Neural progenitor cell (in vitro differentiated cells): ENCODE measurements at regions not wholly inside any gene's neighbourhood (a gene's known extent, or its start where the extent isn't known, plus 50 kb on each side); places are given as distances from the start of the nearest gene placed in this dataset.

ENCODE experiments used
- DNase-seq: peaks from one replicate; pipeline ENCODE4 v3.0.0-alpha.2; 2016; ENCODE audit warnings: low spot score
- H2AFZ ChIP-seq: fragments of 200-600 bp; sonication (generic); replicated peaks from 2 replicates; pipeline ENCODE4 v1.6.1; 2016; ENCODE audit warnings: antibody characterized with exemption
- H3F3A ChIP-seq: fragments of 200-600 bp; sonication (generic); 2 replicates; pipeline ENCODE4 v1.6.1; 2016; ENCODE audit warnings: antibody characterized with exemption, low read depth
- H3K27ac ChIP-seq: fragments of 200-600 bp; sonication (generic); 2 replicates; pipeline ENCODE4 v1.5.1; 2016; ENCODE audit warnings: mild to moderate bottlenecking
- H3K27me3 ChIP-seq: fragments of 200-600 bp; sonication (generic); 2 replicates; pipeline ENCODE4 v1.6.1; 2016; ENCODE audit warnings: mild to moderate bottlenecking, moderate library complexity
- H3K36me3 ChIP-seq: fragments of 200-600 bp; sonication (generic); 2 replicates; pipeline ENCODE4 v1.5.1; 2016
- H3K4me1 ChIP-seq: fragments of 200-600 bp; sonication (generic); 2 replicates; pipeline ENCODE4 v1.6.1; 2016; ENCODE audit warnings: mixed run types
- H3K4me2 ChIP-seq: fragments of 200-600 bp; sonication (generic); 2 replicates; pipeline ENCODE4 v1.6.1; 2016
- H3K4me3 ChIP-seq: fragments of 200-600 bp; sonication (generic); 2 replicates; pipeline ENCODE4 v1.5.1; 2016
- H3K79me2 ChIP-seq: fragments of 200-600 bp; sonication (generic); 2 replicates; pipeline ENCODE4 v1.6.1; 2016; ENCODE audit warnings: low read depth
- H3K9ac ChIP-seq: fragments of 200-600 bp; sonication (generic); 2 replicates; pipeline ENCODE4 v1.6.1; 2016
- H3K9me3 ChIP-seq: fragments of 200-600 bp; sonication (generic); 2 replicates; pipeline ENCODE4 v1.5.1; 2016; ENCODE audit warnings: low read depth
- H4K20me1 ChIP-seq: fragments of 200-600 bp; sonication (generic); 2 replicates; pipeline ENCODE4 v1.6.1; 2016; ENCODE audit warnings: low read depth
- H3K27ac Mint-ChIP-seq: 3 replicates; pipeline ENCODE4 v1.8.0; 2021; ENCODE audit warnings: mixed read lengths
- H3K27me3 Mint-ChIP-seq: 2 replicates; pipeline ENCODE4 v1.8.0; 2022; ENCODE audit warnings: low read depth, mild to moderate bottlenecking, inconsistent platforms, moderate library complexity, mixed read lengths; ENCODE audit not compliant: insufficient read depth
- H3K36me3 Mint-ChIP-seq: 3 replicates; pipeline ENCODE4 v1.8.0; 2021; ENCODE audit warnings: mixed read lengths
- H3K4me1 Mint-ChIP-seq: 3 replicates; pipeline ENCODE4 v1.8.0; 2021; ENCODE audit warnings: mixed read lengths
- H3K4me3 Mint-ChIP-seq: 3 replicates; pipeline ENCODE4 v1.8.0; 2021; ENCODE audit warnings: mild to moderate bottlenecking, moderate library complexity, mixed read lengths
- H3K9me3 Mint-ChIP-seq: 3 replicates; pipeline ENCODE4 v1.8.0; 2020; ENCODE audit warnings: mixed read lengths
- CTCF ChIP-seq: fragments of 200-600 bp; sonication (generic); IDR thresholded peaks from 2 replicates; pipeline ENCODE4 v1.5.1; 2017; ENCODE audit warnings: antibody characterized with exemption, mild to moderate bottlenecking
- EZH2 ChIP-seq: fragments of 200-600 bp; sonication (generic); IDR thresholded peaks from 2 replicates; pipeline ENCODE4 v1.6.1; 2017; ENCODE audit warnings: antibody characterized with exemption, mild to moderate bottlenecking, moderate library complexity
- EZH2phosphoT487 ChIP-seq: fragments of 200-600 bp; sonication (generic); IDR thresholded peaks from 2 replicates; pipeline ENCODE4 v1.6.1; 2017; ENCODE audit warnings: antibody characterized with exemption

- no peak for DNase-seq
- Mint-ChIP-seq H3K27ac (no peak overlapping the region), H3K36me3 (no peaks in the 10 kb centered on the region), H3K4me1 (peaks cover 3% of the 10 kb centered on the region), H3K4me3 (no peak overlapping the region), H3K27me3 (peaks cover 4% of the 10 kb centered on the region), H3K9me3 (no peaks in the 10 kb centered on the region)
- H3K79me2 ChIP-seq, result no peaks in the 10 kb centered on the region
- no peaks in the 10 kb centered on the region for H4K20me1 ChIP-seq
- H3K36me3 ChIP-seq, result no peaks in the 10 kb centered on the region
- no peak overlapping the region for H2AFZ ChIP-seq
- TF ChIP-seq CTCF (no peak), EZH2 (no peak)
- H3K4me1 ChIP-seq, result peaks cover 5% of the 10 kb centered on the region
- H3K27ac ChIP-seq, result no peak overlapping the region
- H3K9ac ChIP-seq, result no peak overlapping the region
- H3K9me3 ChIP-seq, result no peaks in the 10 kb centered on the region
- H3K4me2 ChIP-seq, result no peak overlapping the region
- H3K4me3 ChIP-seq, result no peak overlapping the region
- H3F3A ChIP-seq, result no peaks in the 10 kb centered on the region
- H3K27me3 ChIP-seq, result no peaks in the 10 kb centered on the region
These were observed 144.2 kb downstream of the EDEM1 start for GRCh38 chr3:5331567-5332269.

- Histone ChIP-seq H2AFZ (no peak overlapping the region), H3F3A (no peaks in the 10 kb centered on the region), H3K4me2 (no peak overlapping the region), H3K27ac (no peak overlapping the region), H3K79me2 (no peaks in the 10 kb centered on the region), H3K9ac (no peak overlapping the region), H3K36me3 (no peaks in the 10 kb centered on the region), H3K9me3 (no peaks in the 10 kb centered on the region), H3K4me1 (peaks cover 5% of the 10 kb centered on the region), H4K20me1 (no peaks in the 10 kb centered on the region), H3K4me3 (no peak overlapping the region), H3K27me3 (no peaks in the 10 kb centered on the region)
- Mint-ChIP-seq H3K36me3 (no peaks in the 10 kb centered on the region), H3K9me3 (no peaks in the 10 kb centered on the region), H3K4me3 (no peak overlapping the region), H3K27me3 (peaks cover 4% of the 10 kb centered on the region), H3K27ac (no peak overlapping the region), H3K4me1 (peaks cover 3% of the 10 kb centered on the region)
- no peak for TF ChIP-seq EZH2phosphoT487
- TF ChIP-seq CTCF, result no peak
- TF ChIP-seq EZH2, result no peak
- no peak for DNase-seq
These were observed 144.9 kb downstream of the EDEM1 start for GRCh38 chr3:5332270-5332956.

GRCh38 chr3:5339967-5340535 is 152.5 kb downstream of the EDEM1 start:
- no peaks in the 10 kb centered on the region for H3K79me2 ChIP-seq
- H4K20me1 ChIP-seq, result no peaks in the 10 kb centered on the region
- H3K4me3 ChIP-seq, result no peak overlapping the region
- no peak for TF ChIP-seq EZH2phosphoT487
- TF ChIP-seq EZH2, result no peak
- no peak for TF ChIP-seq CTCF
- Mint-ChIP-seq H3K36me3 (no peaks in the 10 kb centered on the region), H3K27me3 (peaks cover 2% of the 10 kb centered on the region), H3K4me1 (peaks cover 32% of the 10 kb centered on the region), H3K27ac (peak overlapping the region; percentile 84), H3K4me3 (no peak overlapping the region), H3K9me3 (no peaks in the 10 kb centered on the region)
- H3K36me3 ChIP-seq, result no peaks in the 10 kb centered on the region
- peak overlapping the region; percentile 20 for H3K4me2 ChIP-seq
- peaks cover 20% of the 10 kb centered on the region for H3K4me1 ChIP-seq
- peak overlapping the region; percentile 80 for H3K27ac ChIP-seq
- H3K27me3 ChIP-seq, result no peaks in the 10 kb centered on the region
- no peak overlapping the region for H3K9ac ChIP-seq
- peaks cover 17% of the 10 kb centered on the region for H3F3A ChIP-seq
- H2AFZ ChIP-seq, result no peak overlapping the region
- DNase-seq, result peak; percentile 70
- H3K9me3 ChIP-seq, result no peaks in the 10 kb centered on the region
